Trophoblast cell (in vitro differentiated cells and primary cell): ENCODE measurements at regions not wholly inside any gene's neighbourhood (a gene's known extent, or its start where the extent isn't known, plus 50 kb on each side); places are given as distances from the start of the nearest gene placed in this dataset.

Source experiments
- DNase-seq, 2 donors: peaks; one replicate each; pipeline ENCODE4 v3.0.0-alpha.2; 2016
- H2AFZ ChIP-seq: 2 replicates; pipeline ENCODE4 v1.6.1; 2013; ENCODE audit warnings: low read length, moderate library complexity, mild to moderate bottlenecking; ENCODE audit not compliant: insufficient read depth, poor library complexity
- H2AK5ac ChIP-seq: 2 replicates; pipeline ENCODE4 v1.6.1; 2013; ENCODE audit warnings: mild to moderate bottlenecking, low read length
- H2BK120ac ChIP-seq: 2 replicates; pipeline ENCODE4 v1.6.1; 2013; ENCODE audit warnings: low read length, mild to moderate bottlenecking, moderate library complexity; ENCODE audit not compliant: insufficient read depth, poor library complexity
- H2BK12ac ChIP-seq: 2 replicates; pipeline ENCODE4 v1.6.1; 2013; ENCODE audit warnings: mild to moderate bottlenecking, low read length, moderate library complexity
- H2BK5ac ChIP-seq: 2 replicates; pipeline ENCODE4 v1.6.1; 2013; ENCODE audit warnings: low read length, low read depth, moderate library complexity, mild to moderate bottlenecking; ENCODE audit not compliant: poor library complexity
- H3K14ac ChIP-seq: 2 replicates; pipeline ENCODE4 v1.6.1; 2013; ENCODE audit warnings: mild to moderate bottlenecking, low read length
- H3K18ac ChIP-seq: 2 replicates; pipeline ENCODE4 v1.6.1; 2013; ENCODE audit warnings: mild to moderate bottlenecking, low read length
- H3K23ac ChIP-seq: 2 replicates; pipeline ENCODE4 v1.6.1; 2013; ENCODE audit warnings: low read length
- H3K27ac ChIP-seq: 2 replicates; pipeline ENCODE4 v1.5.1; 2013; ENCODE audit warnings: low read depth, mild to moderate bottlenecking, inconsistent platforms, low read length, moderate library complexity
- H3K27me3 ChIP-seq: 2 replicates; pipeline ENCODE4 v1.6.1; 2013; ENCODE audit warnings: inconsistent platforms, mild to moderate bottlenecking, low read length, moderate library complexity; ENCODE audit not compliant: insufficient read depth
- H3K36me3 ChIP-seq, 2 experiments: 1 replicate in 1 of 2; 2 replicates in 1 of 2; pipeline ENCODE4 v1.6.1; 2013; ENCODE audit warnings: low read length in 2 of 2, mild to moderate bottlenecking in 2 of 2, moderate library complexity in 1 of 2; ENCODE audit not compliant: insufficient read depth in 2 of 2, control insufficient read depth in 1 of 2
- H3K4ac ChIP-seq: 2 replicates; pipeline ENCODE4 v1.6.1; 2013; ENCODE audit warnings: low read depth, mild to moderate bottlenecking, low read length, moderate library complexity
- H3K4me1 ChIP-seq, 2 experiments: 1 replicate in 1 of 2; 2 replicates in 1 of 2; pipeline ENCODE4 v1.6.1; 2013; ENCODE audit warnings: low read length in 2 of 2, mild to moderate bottlenecking in 2 of 2, moderate library complexity in 1 of 2; ENCODE audit not compliant: insufficient read depth in 2 of 2, control insufficient read depth in 1 of 2
- H3K4me2 ChIP-seq: 2 replicates; pipeline ENCODE4 v1.6.1; 2013; ENCODE audit warnings: inconsistent platforms, mild to moderate bottlenecking, low read length, moderate library complexity
- H3K4me3 ChIP-seq: 2 replicates; pipeline ENCODE4 v1.5.1; 2013; ENCODE audit warnings: mild to moderate bottlenecking, low read depth, low read length, inconsistent platforms
- H3K79me1 ChIP-seq: one replicate; pipeline ENCODE4 v1.6.1; 2013; ENCODE audit warnings: low read length
- H3K79me2 ChIP-seq: 2 replicates; pipeline ENCODE4 v1.6.1; 2013; ENCODE audit warnings: low read length, mild to moderate bottlenecking; ENCODE audit not compliant: control insufficient read depth, insufficient read depth, poor library complexity
- H3K9ac ChIP-seq: 2 replicates; pipeline ENCODE4 v1.6.1; 2013; ENCODE audit warnings: mild to moderate bottlenecking, low read length
- H3K9me3 ChIP-seq: 2 replicates; pipeline ENCODE4 v1.6.1; 2013; ENCODE audit warnings: low read depth, mild to moderate bottlenecking, control low read depth, inconsistent platforms, low read length; ENCODE audit not compliant: insufficient read depth
- H4K12ac ChIP-seq: 2 replicates; pipeline ENCODE4 v1.6.1; 2013; ENCODE audit warnings: low read depth, mild to moderate bottlenecking, low read length, moderate library complexity
- H4K8ac ChIP-seq: 2 replicates; pipeline ENCODE4 v1.6.1; 2013; ENCODE audit warnings: low read depth, mild to moderate bottlenecking, low read length, moderate library complexity
- H4K91ac ChIP-seq: one replicate; pipeline ENCODE4 v1.6.1; 2013; ENCODE audit warnings: low read depth, mild to moderate bottlenecking, low read length, moderate library complexity
- WGBS: extraction: QIAGEN DNeasy Blood & Tissue Kit; methylation state at CpG from one replicate; pipeline ENCODE4 v1.1.7; 2013; ENCODE audit warnings: missing lambda C conversion rate; ENCODE audit not compliant: insufficient read length, insufficient coverage; ENCODE audit errors: extremely low coverage; 5-methylcytosine and 5-hydroxymethylcytosine counted together

DNA sequence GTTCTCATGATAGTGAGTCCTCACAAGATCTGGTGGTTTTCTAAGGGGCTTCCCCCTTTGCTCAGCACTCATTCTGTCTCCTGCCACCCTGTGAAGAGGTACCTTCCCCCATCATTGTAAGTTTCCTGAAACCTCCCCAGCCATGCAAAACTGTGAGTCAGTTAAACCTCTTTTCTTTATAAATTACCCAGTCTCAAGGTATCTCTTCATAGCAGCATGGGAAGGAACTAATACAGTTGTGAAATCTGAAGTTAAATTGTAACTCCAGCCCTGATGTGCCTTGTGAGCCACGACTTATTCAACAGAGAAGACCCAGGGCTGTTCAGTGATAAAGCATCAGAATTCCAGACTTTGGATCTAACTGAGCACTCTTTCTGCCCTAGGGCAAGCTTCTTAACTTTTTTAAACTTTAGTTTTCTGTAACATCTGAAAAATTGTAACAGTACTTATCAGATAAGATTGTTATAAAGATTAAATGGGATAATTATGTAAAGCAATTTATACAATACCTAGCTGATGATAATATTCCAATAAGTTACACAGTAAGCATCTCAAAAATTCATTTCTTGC, 220.0 kb downstream of the TRPC6 start:
- Histone ChIP-seq H3K4ac (no peak overlapping the region), H3K4me3 (no peak overlapping the region), H3K14ac (no peak overlapping the region), H4K91ac (no peak overlapping the region), H3K79me1 (no peaks in the 10 kb centered on the region), H3K9ac (no peak overlapping the region), H2BK12ac (no peak overlapping the region), H3K4me2 (no peak overlapping the region), H2AK5ac (no peak overlapping the region), H2BK5ac (no peak overlapping the region), H3K18ac (no peak overlapping the region), H2BK120ac (no peak overlapping the region), H3K23ac (no peak overlapping the region), H4K8ac (no peak overlapping the region), H4K12ac (no peak overlapping the region), H3K27me3 (no peaks in the 10 kb centered on the region), H3K36me3 (no peaks in the 10 kb centered on the region), H3K27ac (no peak overlapping the region), H3K4me1 (no peaks in the 10 kb centered on the region), H2AFZ (no peak overlapping the region), H3K79me2 (no peaks in the 10 kb centered on the region), H3K9me3 (no peaks in the 10 kb centered on the region)
- no CpG with 5 or more reads among the region's 1 CpG for WGBS
- peak; percentile 86 to 98 for DNase-seq

DNA sequence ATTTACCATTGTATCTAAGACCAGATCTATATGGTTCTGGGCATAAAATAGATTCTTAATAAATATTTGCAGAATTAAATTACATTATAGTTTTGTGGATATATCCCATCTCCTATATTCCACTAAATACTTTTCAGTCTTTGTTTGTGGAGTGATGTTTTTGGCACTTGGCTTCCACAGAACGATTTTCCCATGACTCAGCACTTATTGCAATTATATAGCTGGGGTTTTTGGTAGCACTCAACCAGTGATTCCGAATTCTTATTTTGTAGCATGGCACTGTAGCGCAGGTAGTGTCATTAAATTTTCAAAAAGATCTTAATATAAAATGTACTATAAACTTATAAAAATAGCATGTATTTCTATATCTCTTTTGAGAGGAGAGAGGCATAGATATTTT, 221.2 kb downstream of the TRPC6 start:
- no peak overlapping the region for H3K4me2 ChIP-seq

DNA sequence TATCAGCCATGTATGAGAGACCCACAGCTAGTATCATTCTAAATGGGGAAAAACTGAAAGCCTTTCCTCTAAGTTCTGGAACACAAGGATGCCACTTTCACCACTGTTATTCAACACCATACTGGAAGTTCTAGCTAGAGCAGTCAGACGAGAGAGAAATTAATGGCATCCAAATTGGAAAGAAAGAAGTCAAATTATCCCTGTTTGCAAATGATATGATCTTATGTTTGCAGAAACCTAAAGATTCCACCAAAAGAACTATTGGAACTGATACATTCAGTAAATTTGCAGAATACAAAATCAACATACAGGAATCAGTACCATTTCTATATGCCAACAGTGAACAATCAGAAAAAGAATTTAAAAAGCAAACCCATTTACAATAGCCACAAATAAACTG, 226.0 kb downstream of the TRPC6 start:
- no peak overlapping the region for H2BK120ac ChIP-seq
- H4K91ac ChIP-seq, result no peak overlapping the region
- H3K79me2 ChIP-seq, result no peaks in the 10 kb centered on the region
- H3K14ac ChIP-seq, result no peak overlapping the region
- no peak overlapping the region for H3K4me2 ChIP-seq
- WGBS, result no CpG with 5 or more reads among the region's 1 CpG
- H2AFZ ChIP-seq, result no peak overlapping the region
- no peak overlapping the region for H2BK5ac ChIP-seq
- no peak overlapping the region for H3K4me3 ChIP-seq
- H2AK5ac ChIP-seq, result no peak overlapping the region
- no peak overlapping the region for H2BK12ac ChIP-seq
- H3K9me3 ChIP-seq, result no peaks in the 10 kb centered on the region
- no peaks in the 10 kb centered on the region for H3K4me1 ChIP-seq
- H4K12ac ChIP-seq, result no peak overlapping the region
- H3K79me1 ChIP-seq, result no peaks in the 10 kb centered on the region
- H3K18ac ChIP-seq, result no peak overlapping the region
- H3K27ac ChIP-seq, result no peak overlapping the region
- H3K4ac ChIP-seq, result no peak overlapping the region
- H3K23ac ChIP-seq, result no peak overlapping the region
- H4K8ac ChIP-seq, result no peak overlapping the region
- H3K36me3 ChIP-seq, result no peaks in the 10 kb centered on the region
- H3K9ac ChIP-seq, result no peak overlapping the region
- no peak for DNase-seq
- H3K27me3 ChIP-seq, result no peaks in the 10 kb centered on the region

More for the DNA sequence above, 221.2 kb downstream of the TRPC6 start:
- H3K4me3 ChIP-seq, result no peak overlapping the region
- DNase-seq, result no peak
- H3K9me3 ChIP-seq, result no peaks in the 10 kb centered on the region
- H3K18ac ChIP-seq, result no peak overlapping the region
- H3K4me1 ChIP-seq, result no peaks in the 10 kb centered on the region
- H2BK12ac ChIP-seq, result no peak overlapping the region
- H2BK120ac ChIP-seq, result no peak overlapping the region
- H3K4ac ChIP-seq, result no peak overlapping the region
- H2AFZ ChIP-seq, result no peak overlapping the region
- H3K27ac ChIP-seq, result no peak overlapping the region
- H3K23ac ChIP-seq, result no peak overlapping the region
- no peaks in the 10 kb centered on the region for H3K27me3 ChIP-seq
- no peak overlapping the region for H2AK5ac ChIP-seq
- H3K79me1 ChIP-seq, result no peaks in the 10 kb centered on the region
- no peak overlapping the region for H4K12ac ChIP-seq
- H3K9ac ChIP-seq, result no peak overlapping the region
- H3K36me3 ChIP-seq, result no peaks in the 10 kb centered on the region
- H3K79me2 ChIP-seq, result no peaks in the 10 kb centered on the region
- WGBS, result no CpG with 5 or more reads among the region's 3 CpGs
- H3K14ac ChIP-seq, result no peak overlapping the region
- no peak overlapping the region for H4K8ac ChIP-seq
- no peak overlapping the region for H2BK5ac ChIP-seq
- no peak overlapping the region for H4K91ac ChIP-seq

DNA sequence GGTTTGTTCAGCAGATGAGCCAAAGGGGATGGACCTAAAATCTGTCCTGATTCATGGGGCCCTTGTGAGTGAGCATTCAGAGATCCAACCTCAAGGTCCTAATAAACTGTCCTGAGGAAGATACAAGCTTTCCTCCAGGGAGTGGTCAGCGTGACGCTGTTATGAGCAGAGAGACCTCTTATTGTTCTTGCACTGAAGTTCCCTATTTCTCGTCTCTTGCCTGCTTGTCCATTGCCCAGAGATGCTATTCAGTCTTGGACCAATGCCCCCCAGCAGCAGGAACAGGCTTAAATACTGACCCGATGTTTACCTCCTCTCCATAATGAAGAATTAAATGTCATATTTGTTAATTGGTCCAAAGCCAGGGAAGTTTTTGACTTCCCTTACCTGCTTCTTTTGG, 225.2 kb upstream of the PGR start:
- H3K9ac ChIP-seq, result no peak overlapping the region
- no peak overlapping the region for H3K23ac ChIP-seq
- H3K27me3 ChIP-seq, result no peaks in the 10 kb centered on the region
- DNase-seq, result no peak
- no peaks in the 10 kb centered on the region for H3K4me1 ChIP-seq
- no peak overlapping the region for H3K14ac ChIP-seq
- H4K12ac ChIP-seq, result no peak overlapping the region
- H3K4me3 ChIP-seq, result no peak overlapping the region
- no peak overlapping the region for H3K18ac ChIP-seq
- H3K4ac ChIP-seq, result no peak overlapping the region
- H3K27ac ChIP-seq, result no peak overlapping the region
- H2BK12ac ChIP-seq, result no peak overlapping the region
- H2BK5ac ChIP-seq, result no peak overlapping the region
- H4K8ac ChIP-seq, result no peak overlapping the region
- WGBS, result no CpG with 5 or more reads among the region's 4 CpGs
- no peak overlapping the region for H2BK120ac ChIP-seq
- H3K36me3 ChIP-seq, result no peaks in the 10 kb centered on the region
- H3K79me2 ChIP-seq, result no peaks in the 10 kb centered on the region
- H2AK5ac ChIP-seq, result no peak overlapping the region
- H2AFZ ChIP-seq, result no peak overlapping the region
- H4K91ac ChIP-seq, result no peak overlapping the region
- H3K79me1 ChIP-seq, result no peaks in the 10 kb centered on the region
- no peak overlapping the region for H3K4me2 ChIP-seq
- no peaks in the 10 kb centered on the region for H3K9me3 ChIP-seq
